OCI-LY3 (cell line): ENCODE measurements at regions not wholly inside any gene's neighbourhood (a gene's known extent, or its start where the extent isn't known, plus 50 kb on each side); places are given as distances from the start of the nearest gene placed in this dataset.

Experiments used
- EZH2phosphoT487 ChIP-seq: fragments of 200-600 bp; shearing (Covaris generic); IDR thresholded peaks from 2 replicates; pipeline ENCODE4 v1.6.1; 2018; ENCODE audit warnings: antibody characterized with exemption, mixed run types, low read depth
- TF ChIP-seq, protein P1 (sequence below): fragments of 200-600, 300-600 bp; sonication (generic); IDR thresholded peaks from 2 replicates; pipeline ENCODE4 v1.5.1; 2014; ENCODE audit warnings: antibody characterized with exemption, low read length, low read depth

DNA sequence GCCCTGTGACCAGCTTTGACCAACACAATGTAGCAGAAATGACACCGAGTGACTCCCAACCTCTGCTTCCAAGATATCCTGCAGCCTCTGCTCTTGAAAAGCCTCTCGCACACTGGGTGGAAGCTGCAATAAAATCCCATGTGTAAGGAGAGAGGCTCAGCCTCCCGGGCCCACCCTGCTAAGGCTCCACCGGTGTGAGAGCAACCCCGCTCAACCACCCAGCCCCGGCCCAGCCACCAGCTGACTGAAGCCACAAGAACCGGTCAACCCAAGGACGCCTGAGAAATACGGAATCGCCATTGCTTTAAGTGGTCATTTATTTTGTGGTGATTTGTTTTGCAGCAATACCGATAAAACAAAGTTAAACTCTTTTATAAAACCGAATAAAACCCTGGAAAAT is 452.8 kb upstream of the SMIM21 start:
- TF ChIP-seq, protein P1, sequence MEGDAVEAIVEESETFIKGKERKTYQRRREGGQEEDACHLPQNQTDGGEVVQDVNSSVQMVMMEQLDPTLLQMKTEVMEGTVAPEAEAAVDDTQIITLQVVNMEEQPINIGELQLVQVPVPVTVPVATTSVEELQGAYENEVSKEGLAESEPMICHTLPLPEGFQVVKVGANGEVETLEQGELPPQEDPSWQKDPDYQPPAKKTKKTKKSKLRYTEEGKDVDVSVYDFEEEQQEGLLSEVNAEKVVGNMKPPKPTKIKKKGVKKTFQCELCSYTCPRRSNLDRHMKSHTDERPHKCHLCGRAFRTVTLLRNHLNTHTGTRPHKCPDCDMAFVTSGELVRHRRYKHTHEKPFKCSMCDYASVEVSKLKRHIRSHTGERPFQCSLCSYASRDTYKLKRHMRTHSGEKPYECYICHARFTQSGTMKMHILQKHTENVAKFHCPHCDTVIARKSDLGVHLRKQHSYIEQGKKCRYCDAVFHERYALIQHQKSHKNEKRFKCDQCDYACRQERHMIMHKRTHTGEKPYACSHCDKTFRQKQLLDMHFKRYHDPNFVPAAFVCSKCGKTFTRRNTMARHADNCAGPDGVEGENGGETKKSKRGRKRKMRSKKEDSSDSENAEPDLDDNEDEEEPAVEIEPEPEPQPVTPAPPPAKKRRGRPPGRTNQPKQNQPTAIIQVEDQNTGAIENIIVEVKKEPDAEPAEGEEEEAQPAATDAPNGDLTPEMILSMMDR, result no peak
- no peak for TF ChIP-seq EZH2phosphoT487
